ENCODE measurements at regions not wholly inside any gene's neighbourhood (a gene's known extent, or its start where the extent isn't known, plus 50 kb on each side); places are given as distances from the start of the nearest gene placed in this dataset.

GRCh38 chr18:1559563-1559962 is 654.9 kb downstream of the ADCYAP1 start:
- H3K27ac Mint-ChIP-seq (ENCODE audit: unreplicated experiment), result no peak overlapping the region

GRCh38 chr18:1564793-1565192 is 660.1 kb downstream of the ADCYAP1 start:
- H3K36me3 Mint-ChIP-seq (ENCODE audit: low read depth, unreplicated experiment), result no peaks in the 10 kb centered on the region
- H3K4me3 Mint-ChIP-seq (ENCODE audit: unreplicated experiment), result no peak overlapping the region
- TF ChIP-seq CTCF (IDR thresholded peaks at IDR 0.05; ENCODE audit: unreplicated experiment), result no peak
- no peak for DNase-seq (ENCODE audit: low spot score)
- no peaks in the 10 kb centered on the region for H3K9me3 Mint-ChIP-seq (ENCODE audit: unreplicated experiment)
- peaks cover 3% of the 10 kb centered on the region for H3K4me1 Mint-ChIP-seq (ENCODE audit: unreplicated experiment)
- H3K27me3 Mint-ChIP-seq (ENCODE audit: unreplicated experiment), result no peaks in the 10 kb centered on the region
- no peak overlapping the region for H3K27ac Mint-ChIP-seq (ENCODE audit: unreplicated experiment)

More at GRCh38 chr18:1559563-1559962, 654.9 kb downstream of the ADCYAP1 start:
- no peak overlapping the region for H3K4me3 Mint-ChIP-seq (ENCODE audit: unreplicated experiment)
- no peak for TF ChIP-seq CTCF (IDR thresholded peaks at IDR 0.05; ENCODE audit: unreplicated experiment)
- DNase-seq (ENCODE audit: low spot score), result no peak
- H3K4me1 Mint-ChIP-seq (ENCODE audit: unreplicated experiment), result peaks cover 3% of the 10 kb centered on the region
- no peaks in the 10 kb centered on the region for H3K9me3 Mint-ChIP-seq (ENCODE audit: unreplicated experiment)
- no peaks in the 10 kb centered on the region for H3K27me3 Mint-ChIP-seq (ENCODE audit: unreplicated experiment)
- no peaks in the 10 kb centered on the region for H3K36me3 Mint-ChIP-seq (ENCODE audit: low read depth, unreplicated experiment)

GRCh38 chr18:1571206-1571605 is 666.5 kb downstream of the ADCYAP1 start:
- TF ChIP-seq CTCF (IDR thresholded peaks at IDR 0.05; ENCODE audit: unreplicated experiment), result no peak
- Mint-ChIP-seq H3K9me3 (ENCODE audit: unreplicated experiment) (no peaks in the 10 kb centered on the region), H3K4me1 (ENCODE audit: unreplicated experiment) (peaks cover 12% of the 10 kb centered on the region), H3K36me3 (ENCODE audit: low read depth, unreplicated experiment) (no peaks in the 10 kb centered on the region), H3K4me3 (ENCODE audit: unreplicated experiment) (no peak overlapping the region), H3K27ac (ENCODE audit: unreplicated experiment) (no peak overlapping the region), H3K27me3 (ENCODE audit: unreplicated experiment) (peaks cover 2% of the 10 kb centered on the region)
- no peak for DNase-seq (ENCODE audit: low spot score)

- peaks cover 2% of the 10 kb centered on the region for H3K27me3 Mint-ChIP-seq (ENCODE audit: unreplicated experiment)
- no peak overlapping the region for H3K4me3 Mint-ChIP-seq (ENCODE audit: unreplicated experiment)
- peaks cover 12% of the 10 kb centered on the region for H3K4me1 Mint-ChIP-seq (ENCODE audit: unreplicated experiment)
- no peak for DNase-seq (ENCODE audit: low spot score)
- no peaks in the 10 kb centered on the region for H3K36me3 Mint-ChIP-seq (ENCODE audit: low read depth, unreplicated experiment)
- no peak overlapping the region for H3K27ac Mint-ChIP-seq (ENCODE audit: unreplicated experiment)
- TF ChIP-seq CTCF (IDR thresholded peaks at IDR 0.05; ENCODE audit: unreplicated experiment), result no peak
- no peaks in the 10 kb centered on the region for H3K9me3 Mint-ChIP-seq (ENCODE audit: unreplicated experiment)
Observed at GRCh38 chr18:1573732-1574131, 669.1 kb downstream of the ADCYAP1 start.

GRCh38 chr18:1575084-1575483 is 670.4 kb downstream of the ADCYAP1 start:
- TF ChIP-seq CTCF (IDR thresholded peaks at IDR 0.05; ENCODE audit: unreplicated experiment), result no peak
- no peaks in the 10 kb centered on the region for H3K9me3 Mint-ChIP-seq (ENCODE audit: unreplicated experiment)
- peaks cover 2% of the 10 kb centered on the region for H3K27me3 Mint-ChIP-seq (ENCODE audit: unreplicated experiment)
- peaks cover 12% of the 10 kb centered on the region for H3K4me1 Mint-ChIP-seq (ENCODE audit: unreplicated experiment)
- no peak for DNase-seq (ENCODE audit: low spot score)
- no peak overlapping the region for H3K4me3 Mint-ChIP-seq (ENCODE audit: unreplicated experiment)
- no peak overlapping the region for H3K27ac Mint-ChIP-seq (ENCODE audit: unreplicated experiment)
- H3K36me3 Mint-ChIP-seq (ENCODE audit: low read depth, unreplicated experiment), result no peaks in the 10 kb centered on the region
